ENCODE measurements at regions not wholly inside any gene's neighbourhood (a gene's known extent, or its start where the extent isn't known, plus 50 kb on each side); places are given as distances from the start of the nearest gene placed in this dataset.

- CTCF ChIA-PET = no interaction called here
- H3K9me3 Mint-ChIP-seq (ENCODE audit: insufficient read depth) = peaks cover 4% of the 10 kb centered on the region
- intact Hi-C loops (cut with micrococcal nuclease) = no loop called here
- H3K4me3 Mint-ChIP-seq = no peak overlapping the region
- no peak overlapping the region for H3K27ac Mint-ChIP-seq
- H3K4me1 Mint-ChIP-seq = no peaks in the 10 kb centered on the region
- ATAC-seq (ENCODE audit: low read depth) = no peak
- no peaks in the 10 kb centered on the region for H3K4me1 ChIP-seq (ENCODE audit: control insufficient read depth in 2 of 2, insufficient read depth in 2 of 2, low read length in 2 of 2)
- H3K4me3 ChIP-seq (ENCODE audit: control extremely low read depth in 1 of 5, extremely low read depth in 1 of 5, insufficient read depth in 1 of 5, low read depth in 2 of 5, low read length in 4 of 5) = no peak overlapping the region
- no peaks in the 10 kb centered on the region for H4K20me1 ChIP-seq (ENCODE audit: control insufficient read depth, insufficient read depth, low read length, poor library complexity, severe bottlenecking)
- H3K79me2 ChIP-seq (ENCODE audit: control insufficient read depth, insufficient read depth, low read length) = no peaks in the 10 kb centered on the region
- no peaks in the 10 kb centered on the region for H3K9me3 ChIP-seq (ENCODE audit: control extremely low read depth in 1 of 3, control insufficient read depth in 2 of 3, insufficient read depth in 1 of 3, low read length in 2 of 3)
- H3K4me2 ChIP-seq (replicated peaks; ENCODE audit: low read depth, low read length, poor library complexity, severe bottlenecking) = no peak overlapping the region
- H3K9ac ChIP-seq (ENCODE audit: low read length) = no peak overlapping the region
- no peak overlapping the region for H2AFZ ChIP-seq (ENCODE audit: insufficient read depth, low read depth, low read length, poor library complexity, severe bottlenecking)
- H3K36me3 ChIP-seq (replicated peaks in 1 of 2; ENCODE audit: control extremely low read depth in 1 of 2, control insufficient read depth in 1 of 2, extremely low read depth in 1 of 2, insufficient read depth in 2 of 2, low read length in 1 of 2) = no peaks in the 10 kb centered on the region
- WGBS (ENCODE audit: insufficient coverage) = 100% methylated on average over 2 of the region's 3 CpGs
- H3K27ac ChIP-seq (ENCODE audit: low read length in 2 of 2) = no peak overlapping the region
- no peaks in the 10 kb centered on the region for H3K27me3 ChIP-seq (replicated peaks in 1 of 4; ENCODE audit: control extremely low read depth in 1 of 4, control insufficient read depth in 3 of 4, insufficient read depth in 4 of 4, low read length in 3 of 4)
- no peaks in the 10 kb centered on the region for H3K27me3 Mint-ChIP-seq
- no peak for DNase-seq
- POLR2A ChIA-PET = no interaction called here
- TF ChIP-seq EZH2 (IDR thresholded peaks at IDR 0.05; ENCODE audit: borderline replicate concordance, insufficient read depth, low read depth, low read length, poor library complexity, severe bottlenecking) = no peak
- no peak for TF ChIP-seq CTCF (IDR thresholded peaks at IDR 0.05)
These were observed 101.9 kb upstream of the PRDM9 start for GRCh38 chr5:23405316-23406068.

GRCh38 chr5:23402585-23402984, 104.8 kb upstream of the PRDM9 start:
- no peaks in the 10 kb centered on the region for H3K27me3 ChIP-seq (replicated peaks in 1 of 4; ENCODE audit: control extremely low read depth in 1 of 4, control insufficient read depth in 3 of 4, insufficient read depth in 4 of 4, low read length in 3 of 4)
- no peaks in the 10 kb centered on the region for H3K36me3 ChIP-seq (replicated peaks in 1 of 2; ENCODE audit: control extremely low read depth in 1 of 2, control insufficient read depth in 1 of 2, extremely low read depth in 1 of 2, insufficient read depth in 2 of 2, low read length in 1 of 2)
- H3K27ac ChIP-seq (ENCODE audit: low read length in 2 of 2) = no peak overlapping the region
- no peaks in the 10 kb centered on the region for H3K4me1 Mint-ChIP-seq
- no peaks in the 10 kb centered on the region for H3K27me3 Mint-ChIP-seq
- DNase-seq = no peak
- H3K4me2 ChIP-seq (replicated peaks; ENCODE audit: low read depth, low read length, poor library complexity, severe bottlenecking) = no peak overlapping the region
- no peak overlapping the region for H3K9ac ChIP-seq (ENCODE audit: low read length)
- ChIA-PET POLR2A (no interaction called here), CTCF (no interaction called here)
- 25% methylated on average over 1 of the region's 3 CpGs for WGBS (ENCODE audit: insufficient coverage)
- H3K9me3 ChIP-seq (ENCODE audit: control extremely low read depth in 1 of 3, control insufficient read depth in 2 of 3, insufficient read depth in 1 of 3, low read length in 2 of 3) = no peaks in the 10 kb centered on the region
- intact Hi-C loops (cut with micrococcal nuclease) = no loop called here
- H4K20me1 ChIP-seq (ENCODE audit: control insufficient read depth, insufficient read depth, low read length, poor library complexity, severe bottlenecking) = no peaks in the 10 kb centered on the region
- no peak overlapping the region for H3K27ac Mint-ChIP-seq
- no peak for ATAC-seq (ENCODE audit: low read depth)
- H3K4me3 Mint-ChIP-seq = no peak overlapping the region
- no peaks in the 10 kb centered on the region for H3K79me2 ChIP-seq (ENCODE audit: control insufficient read depth, insufficient read depth, low read length)
- H2AFZ ChIP-seq (ENCODE audit: insufficient read depth, low read depth, low read length, poor library complexity, severe bottlenecking) = no peak overlapping the region
- TF ChIP-seq EZH2 (IDR thresholded peaks at IDR 0.05; ENCODE audit: borderline replicate concordance, insufficient read depth, low read depth, low read length, poor library complexity, severe bottlenecking) (no peak), CTCF (IDR thresholded peaks at IDR 0.05) (no peak)
- peaks cover 5% of the 10 kb centered on the region for H3K9me3 Mint-ChIP-seq (ENCODE audit: insufficient read depth)
- H3K4me3 ChIP-seq (ENCODE audit: control extremely low read depth in 1 of 5, extremely low read depth in 1 of 5, insufficient read depth in 1 of 5, low read depth in 2 of 5, low read length in 4 of 5) = no peak overlapping the region
- H3K4me1 ChIP-seq (ENCODE audit: control insufficient read depth in 2 of 2, insufficient read depth in 2 of 2, low read length in 2 of 2) = no peaks in the 10 kb centered on the region
